ENCODE measurements at regions not wholly inside any gene's neighbourhood (a gene's known extent, or its start where the extent isn't known, plus 50 kb on each side); places are given as distances from the start of the nearest gene placed in this dataset.
A peak's percentile ranks its signal among the peaks of the same experiment; 100 is the strongest.

DNA sequence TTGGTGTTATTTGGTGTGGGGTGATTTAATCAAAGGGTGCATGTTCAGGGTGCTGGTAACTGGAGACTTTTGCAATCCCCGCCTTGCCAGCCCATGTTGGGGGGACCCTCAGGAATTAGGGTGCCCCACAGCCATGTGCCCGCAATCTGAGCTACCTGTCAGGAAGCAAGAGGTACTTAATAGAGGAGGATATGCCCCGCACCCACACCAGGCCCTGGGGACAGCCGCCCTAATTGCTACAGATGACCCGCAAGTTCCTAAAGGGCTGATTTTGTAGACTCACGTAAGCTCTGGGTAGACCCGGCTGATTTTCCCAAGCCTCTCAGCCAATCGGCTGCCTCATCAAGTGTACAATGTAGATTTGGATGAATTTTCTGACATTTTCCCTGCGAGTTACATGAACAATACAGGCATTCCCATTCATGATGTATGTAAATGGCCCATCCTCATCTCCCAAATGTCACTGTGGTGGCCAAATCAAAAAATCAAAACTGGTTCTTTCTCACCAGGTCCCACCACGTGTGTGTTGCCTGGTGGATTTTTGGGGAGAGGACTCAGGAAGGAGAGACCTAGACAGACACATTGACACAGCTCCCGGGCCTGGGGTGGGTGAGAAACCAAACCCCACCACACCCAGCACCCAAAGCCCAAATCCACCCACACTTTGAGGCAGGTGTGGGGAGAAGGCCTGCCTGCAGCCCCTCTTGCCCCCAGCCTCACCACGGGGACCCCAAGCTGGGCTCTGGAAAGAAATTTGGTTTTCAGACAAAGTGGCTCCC is 119.2 kb upstream of the SPACA7 start:
- TF ChIP-seq, protein P1, sequence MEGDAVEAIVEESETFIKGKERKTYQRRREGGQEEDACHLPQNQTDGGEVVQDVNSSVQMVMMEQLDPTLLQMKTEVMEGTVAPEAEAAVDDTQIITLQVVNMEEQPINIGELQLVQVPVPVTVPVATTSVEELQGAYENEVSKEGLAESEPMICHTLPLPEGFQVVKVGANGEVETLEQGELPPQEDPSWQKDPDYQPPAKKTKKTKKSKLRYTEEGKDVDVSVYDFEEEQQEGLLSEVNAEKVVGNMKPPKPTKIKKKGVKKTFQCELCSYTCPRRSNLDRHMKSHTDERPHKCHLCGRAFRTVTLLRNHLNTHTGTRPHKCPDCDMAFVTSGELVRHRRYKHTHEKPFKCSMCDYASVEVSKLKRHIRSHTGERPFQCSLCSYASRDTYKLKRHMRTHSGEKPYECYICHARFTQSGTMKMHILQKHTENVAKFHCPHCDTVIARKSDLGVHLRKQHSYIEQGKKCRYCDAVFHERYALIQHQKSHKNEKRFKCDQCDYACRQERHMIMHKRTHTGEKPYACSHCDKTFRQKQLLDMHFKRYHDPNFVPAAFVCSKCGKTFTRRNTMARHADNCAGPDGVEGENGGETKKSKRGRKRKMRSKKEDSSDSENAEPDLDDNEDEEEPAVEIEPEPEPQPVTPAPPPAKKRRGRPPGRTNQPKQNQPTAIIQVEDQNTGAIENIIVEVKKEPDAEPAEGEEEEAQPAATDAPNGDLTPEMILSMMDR (IDR thresholded peaks at IDR 0.05) = no peak
- TF ChIP-seq EP300 (IDR thresholded peaks at IDR 0.05) (no peak), POLR2AphosphoS5 (IDR thresholded peaks at IDR 0.05) (no peak), POLR2A (IDR thresholded peaks at IDR 0.05; ENCODE audit: low read depth) (no peak)
- 83% methylated on average over 7 of the region's 12 CpGs for WGBS
- intact Hi-C loops (cut with DNase I) = no loop called here
- H3K36me3 ChIP-seq = no peaks in the 10 kb centered on the region
- H3K4me3 ChIP-seq = no peak overlapping the region
- H3K27ac ChIP-seq (replicated peaks in 1 of 4) = no peak overlapping the region
- H3K9me3 ChIP-seq = no peaks in the 10 kb centered on the region
- peak; percentile 84 for DNase-seq (ENCODE audit: extremely low spot score)
- no peaks in the 10 kb centered on the region for H3K4me1 ChIP-seq
- H3K27me3 ChIP-seq = peaks cover 0 to 41% (median 0%) of the 10 kb centered on the region in 4 donors

DNA sequence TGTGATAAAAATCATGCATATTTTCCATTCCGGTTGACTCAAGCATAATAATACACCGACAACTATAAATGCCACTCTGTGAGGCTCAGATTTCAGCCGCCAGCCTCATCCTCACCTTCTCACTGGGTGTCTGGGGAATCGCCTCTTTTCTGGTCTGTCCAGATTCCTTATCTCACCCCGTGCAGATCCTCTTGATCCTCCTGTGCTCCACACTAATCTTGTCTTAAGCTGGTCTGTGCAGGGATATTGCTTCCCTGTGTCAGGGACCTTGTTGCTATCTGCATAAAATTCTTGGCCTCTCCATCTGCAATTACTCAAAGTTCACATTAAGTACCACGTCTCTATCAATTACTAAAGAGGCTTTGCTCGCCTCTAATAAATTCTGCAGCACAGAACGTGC is 116.6 kb upstream of the SPACA7 start:
- no peak for TF ChIP-seq POLR2A (IDR thresholded peaks at IDR 0.05; ENCODE audit: low read depth)
- TF ChIP-seq EP300 (IDR thresholded peaks at IDR 0.05) = no peak
- TF ChIP-seq, protein P1 (IDR thresholded peaks at IDR 0.05) = no peak
- TF ChIP-seq POLR2AphosphoS5 (IDR thresholded peaks at IDR 0.05) = no peak
- DNase-seq (ENCODE audit: extremely low spot score) = peak; percentile 70
- H3K27me3 ChIP-seq = peaks cover 0 to 25% (median 0%) of the 10 kb centered on the region in 4 donors
- H3K4me3 ChIP-seq = no peak overlapping the region
- no peaks in the 10 kb centered on the region for H3K4me1 ChIP-seq
- peaks cover 0 to 3% (median 0%) of the 10 kb centered on the region in 4 donors for H3K9me3 ChIP-seq
- 59% methylated on average over 8 of the region's 8 CpGs for WGBS
- H3K27ac ChIP-seq (replicated peaks in 1 of 4) = no peak overlapping the region
- H3K36me3 ChIP-seq = no peaks in the 10 kb centered on the region
- intact Hi-C loops (cut with DNase I) = no loop called here

DNA sequence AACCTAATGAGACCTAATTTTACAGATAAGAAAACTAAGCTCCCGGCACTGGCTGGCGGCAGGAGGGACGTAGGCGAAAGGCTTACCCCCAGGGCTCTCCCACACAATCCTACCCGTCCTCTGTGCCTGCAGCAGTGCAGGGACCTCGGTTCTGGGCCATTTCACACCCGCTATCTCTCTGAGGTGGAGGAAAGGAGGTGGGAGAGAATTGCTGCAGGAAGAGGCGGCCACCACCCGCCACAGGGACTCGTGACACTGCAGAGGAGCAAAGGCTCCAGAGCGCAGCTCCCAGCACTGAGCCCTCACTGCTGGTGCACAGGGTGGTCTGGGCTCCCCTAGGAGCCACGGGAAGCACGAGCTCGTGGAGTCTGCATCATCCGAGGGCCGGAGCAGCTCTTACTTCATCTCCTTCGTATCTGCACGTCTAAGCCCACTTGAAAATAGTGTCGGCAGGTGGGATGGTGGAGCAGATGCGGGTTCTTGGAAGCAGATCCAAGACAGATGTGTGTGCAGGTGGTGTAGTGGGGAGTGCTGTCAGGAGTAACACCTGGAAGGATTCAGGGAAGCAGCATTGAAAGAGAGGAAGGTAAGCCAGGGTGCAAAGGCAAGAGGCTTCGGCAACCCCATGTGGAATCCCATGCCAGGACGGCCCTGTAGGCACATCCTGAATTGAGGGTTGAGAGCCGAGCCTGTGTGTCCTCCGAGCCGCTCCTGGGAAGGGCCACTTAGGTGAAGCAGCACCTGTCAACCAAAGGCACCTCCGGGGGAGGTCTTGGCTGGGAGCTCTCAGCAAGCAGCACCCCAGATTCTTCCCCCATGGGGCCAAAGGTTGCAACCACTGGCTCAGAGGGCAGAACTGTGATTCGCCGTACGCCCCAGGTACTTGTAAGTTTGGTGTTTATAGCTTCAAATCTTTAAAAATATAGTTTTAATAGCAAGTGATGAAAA is 115.8 kb upstream of the SPACA7 start:
- Histone ChIP-seq H3K27ac (replicated peaks in 1 of 4) (no peak overlapping the region), H3K27me3 (peaks cover 0 to 17% (median 0%) of the 10 kb centered on the region in 4 donors), H3K4me3 (no peak overlapping the region), H3K9me3 (peaks cover 0 to 3% (median 0%) of the 10 kb centered on the region in 4 donors), H3K36me3 (no peaks in the 10 kb centered on the region), H3K4me1 (no peaks in the 10 kb centered on the region)
- TF ChIP-seq EP300 (IDR thresholded peaks at IDR 0.05) (no peak), POLR2AphosphoS5 (IDR thresholded peaks at IDR 0.05) (no peak), POLR2A (IDR thresholded peaks at IDR 0.05; ENCODE audit: low read depth) (no peak)
- TF ChIP-seq, protein P1 (IDR thresholded peaks at IDR 0.05) = no peak
- WGBS = 84% methylated on average over 27 of the region's 29 CpGs
- intact Hi-C loops (cut with DNase I) = no loop called here
- DNase-seq (ENCODE audit: extremely low spot score) = peak; percentile 91

DNA sequence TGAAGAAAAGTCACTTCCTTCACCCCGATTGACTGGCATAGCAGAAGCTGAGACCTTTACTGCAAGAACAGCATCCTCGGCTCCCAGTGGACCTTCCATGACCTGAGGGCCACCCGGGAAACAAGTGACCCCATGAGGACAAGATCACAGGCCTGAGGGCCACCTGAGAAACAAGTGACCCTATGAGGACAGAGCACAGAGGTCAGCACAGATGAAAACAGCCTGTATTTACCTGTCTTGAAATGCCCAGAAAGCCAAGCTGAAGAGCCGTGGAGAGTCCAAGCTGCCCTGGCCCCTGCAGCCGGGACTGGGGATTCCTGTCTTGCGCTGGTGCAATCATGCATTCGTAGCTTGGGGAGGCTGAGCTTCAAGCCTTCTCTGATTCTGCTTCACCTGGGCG is 114.2 kb upstream of the SPACA7 start:
- DNase-seq (ENCODE audit: extremely low spot score) = peak; percentile 91
- Histone ChIP-seq H3K36me3 (no peaks in the 10 kb centered on the region), H3K27ac (replicated peaks in 1 of 4) (no peak overlapping the region), H3K4me3 (no peak overlapping the region), H3K4me1 (no peaks in the 10 kb centered on the region), H3K27me3 (peaks cover 0 to 9% (median 0%) of the 10 kb centered on the region in 4 donors), H3K9me3 (peaks cover 0 to 3% (median 0%) of the 10 kb centered on the region in 4 donors)
- 85% methylated on average over 7 of the region's 8 CpGs for WGBS
- TF ChIP-seq POLR2AphosphoS5 (IDR thresholded peaks at IDR 0.05) (no peak), POLR2A (IDR thresholded peaks at IDR 0.05; ENCODE audit: low read depth) (no peak), EP300 (IDR thresholded peaks at IDR 0.05) (no peak)
- TF ChIP-seq, protein P1 (IDR thresholded peaks at IDR 0.05) = no peak
- intact Hi-C loops (cut with DNase I) = no loop called here

Data from esophagus muscularis mucosa (tissue), 4 donors.